ENCODE measurements at regions not wholly inside any gene's neighbourhood (a gene's known extent, or its start where the extent isn't known, plus 50 kb on each side); places are given as distances from the start of the nearest gene placed in this dataset.
A peak's percentile ranks its signal among the peaks of the same experiment; 100 is the strongest.

DNA sequence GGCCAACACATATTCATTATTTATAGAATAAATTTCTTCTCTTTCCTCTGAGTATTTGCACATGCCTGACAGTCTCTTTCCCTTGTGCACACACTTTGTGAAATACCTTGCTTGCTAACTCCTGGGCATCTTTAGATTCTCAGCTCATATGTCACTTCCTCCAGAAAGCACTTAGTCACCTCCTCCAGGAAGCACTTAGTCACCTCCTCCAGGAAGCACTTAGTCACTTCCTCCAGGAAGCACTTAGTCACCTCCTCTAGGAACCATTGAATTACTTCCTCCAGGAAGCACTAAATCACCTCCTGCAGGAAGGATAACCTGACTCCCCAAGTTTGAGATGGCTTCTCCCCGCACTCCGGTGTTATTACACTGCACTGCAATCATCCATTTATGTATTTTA, 462.5 kb upstream of the EEF2KMT start:
- Histone ChIP-seq H3K36me3 (ENCODE audit: control insufficient read depth in 2 of 2, insufficient read depth in 1 of 2, low read length in 2 of 2) (no peaks in the 10 kb centered on the region), H3K4me1 (ENCODE audit: control insufficient read depth, insufficient read depth, low read length) (no peaks in the 10 kb centered on the region), H3K27ac (ENCODE audit: extremely low read depth, low read depth, low read length) (no peak overlapping the region), H3K4me3 (ENCODE audit: low read depth, low read length) (no peak overlapping the region), H3K9me3 (ENCODE audit: control insufficient read depth, insufficient read depth, low read depth, low read length) (no peaks in the 10 kb centered on the region)
- ChIA-PET POLR2A (no interaction called here), CTCF (interaction anchor here (1.0 kb wide), 1 partner anchor 55 kb away, joined by 3 read pairs; no protein-coding TSS in a partner anchor)
- no peak for TF ChIP-seq ZNF239 (tag by site-specific recombination; IDR thresholded peaks at IDR 0.05)
- no peak for TF ChIP-seq ZNF394 (tag by site-specific recombination; IDR thresholded peaks at IDR 0.05; ENCODE audit: borderline replicate concordance)
- no peak for TF ChIP-seq ZNF169 (tag by site-specific recombination; IDR thresholded peaks at IDR 0.05)
- TF ChIP-seq ZNF624 (tag by site-specific recombination; IDR thresholded peaks at IDR 0.05) = no peak
- no peak for TF ChIP-seq ZNF10 (tag by site-specific recombination; IDR thresholded peaks at IDR 0.05)
- TF ChIP-seq ZSCAN16 (tag by site-specific recombination; IDR thresholded peaks at IDR 0.05) = no peak
- TF ChIP-seq ZBTB7A (tag by site-specific recombination; IDR thresholded peaks at IDR 0.05; ENCODE audit: low read depth) = no peak

- no peak overlapping the region for H3K4me3 ChIP-seq (ENCODE audit: low read depth, low read length)
- H3K9me3 ChIP-seq (ENCODE audit: control insufficient read depth, insufficient read depth, low read depth, low read length) = no peaks in the 10 kb centered on the region
- TF ChIP-seq ZNF155 (tag by site-specific recombination; IDR thresholded peaks at IDR 0.05) = no peak
- TF ChIP-seq ZNF513 (tag by site-specific recombination; IDR thresholded peaks at IDR 0.05) = no peak
- TF ChIP-seq ZNF362 (tag by site-specific recombination; IDR thresholded peaks at IDR 0.05) = no peak
- TF ChIP-seq ZNF571 (tag by site-specific recombination; IDR thresholded peaks at IDR 0.05) = no peak
- TF ChIP-seq ZNF280C (tag by site-specific recombination; IDR thresholded peaks at IDR 0.05) = no peak
- TF ChIP-seq ZNF561 (tag by site-specific recombination; IDR thresholded peaks at IDR 0.05; ENCODE audit: borderline replicate concordance) = no peak
- no peak for TF ChIP-seq ZNF202 (tag by site-specific recombination; IDR thresholded peaks at IDR 0.05; ENCODE audit: borderline replicate concordance)
- no peak for TF ChIP-seq ZNF658 (tag by site-specific recombination; IDR thresholded peaks at IDR 0.05)
- TF ChIP-seq YY1 (tag by site-specific recombination; IDR thresholded peaks at IDR 0.05) = no peak
- no peak for TF ChIP-seq ZBTB8A (tag by site-specific recombination; IDR thresholded peaks at IDR 0.05)
- no peak for TF ChIP-seq ZNF223 (tag by site-specific recombination; IDR thresholded peaks at IDR 0.05)
- no peak for TF ChIP-seq ZNF560 (tag by site-specific recombination; IDR thresholded peaks at IDR 0.05; ENCODE audit: borderline replicate concordance)
- POLR2A ChIA-PET = no interaction called here
- CTCF ChIA-PET = no interaction called here
- H3K27ac ChIP-seq (ENCODE audit: extremely low read depth, low read depth, low read length) = no peak overlapping the region
- H3K36me3 ChIP-seq (ENCODE audit: control insufficient read depth in 2 of 2, insufficient read depth in 1 of 2, low read length in 2 of 2) = no peaks in the 10 kb centered on the region
- H3K4me1 ChIP-seq (ENCODE audit: control insufficient read depth, insufficient read depth, low read length) = no peaks in the 10 kb centered on the region
These were observed 460.4 kb upstream of the EEF2KMT start for GRCh38 chr16:5557966-5558365.

DNA sequence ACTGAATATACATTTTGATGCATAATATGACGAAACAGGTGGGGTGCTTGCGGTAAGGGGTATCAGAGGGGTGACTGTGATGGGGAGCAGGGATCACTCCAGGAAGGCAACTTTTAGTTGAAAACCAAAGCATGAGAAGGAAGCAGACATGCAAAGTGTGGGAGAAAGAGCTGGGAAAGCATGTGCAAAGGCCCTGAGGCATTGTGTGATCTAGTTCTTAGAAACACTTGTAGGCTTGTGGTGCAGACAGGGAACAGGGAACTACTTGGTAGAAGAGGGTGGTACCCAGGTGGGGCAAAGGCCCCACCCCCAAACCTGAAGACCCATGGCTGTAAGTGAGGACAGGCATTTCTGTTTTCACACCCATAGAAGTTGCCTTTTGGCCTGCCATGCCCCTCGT, 459.9 kb upstream of the EEF2KMT start:
- H3K9me3 ChIP-seq (ENCODE audit: control insufficient read depth, insufficient read depth, low read depth, low read length) = no peaks in the 10 kb centered on the region
- no peaks in the 10 kb centered on the region for H3K36me3 ChIP-seq (ENCODE audit: control insufficient read depth in 2 of 2, insufficient read depth in 1 of 2, low read length in 2 of 2)
- no peaks in the 10 kb centered on the region for H3K4me1 ChIP-seq (ENCODE audit: control insufficient read depth, insufficient read depth, low read length)
- no peak overlapping the region for H3K4me3 ChIP-seq (ENCODE audit: low read depth, low read length)
- H3K27ac ChIP-seq (ENCODE audit: extremely low read depth, low read depth, low read length) = no peak overlapping the region
- no peak for TF ChIP-seq ZNF16 (tag by site-specific recombination; IDR thresholded peaks at IDR 0.05; ENCODE audit: low read depth)
- TF ChIP-seq ZNF449 (tag by site-specific recombination; IDR thresholded peaks at IDR 0.05) = no peak
- no peak for TF ChIP-seq GLI4 (tag by site-specific recombination; IDR thresholded peaks at IDR 0.05)
- TF ChIP-seq ZNF623 (tag by site-specific recombination; IDR thresholded peaks at IDR 0.05) = peak; percentile 61
- ChIA-PET CTCF (no interaction called here), POLR2A (no interaction called here)

All from HEK293 (cell line).